ENCODE measurements at regions not wholly inside any gene's neighbourhood (a gene's known extent, or its start where the extent isn't known, plus 50 kb on each side); places are given as distances from the start of the nearest gene placed in this dataset.

DNA sequence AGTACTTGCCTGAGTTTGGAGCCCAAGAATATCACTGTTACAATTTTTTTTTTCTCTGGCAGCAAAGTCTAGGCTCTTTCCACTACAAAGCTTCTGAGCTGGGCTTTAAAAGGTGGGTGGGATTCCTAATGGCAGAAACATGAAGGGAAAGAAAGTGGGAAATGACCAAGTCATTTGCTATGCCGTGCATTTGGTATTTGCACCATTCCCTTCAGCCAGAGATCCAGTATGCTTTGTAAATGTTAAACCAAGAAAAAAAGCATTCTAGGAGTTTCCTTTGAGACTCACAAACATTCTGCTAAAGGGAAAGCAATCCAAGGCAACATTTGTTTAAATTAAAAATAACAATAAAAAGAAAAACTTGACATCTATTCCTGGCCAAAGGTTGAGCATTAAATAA is 451.2 kb downstream of the RAB28 start:
- TF ChIP-seq, protein P1, sequence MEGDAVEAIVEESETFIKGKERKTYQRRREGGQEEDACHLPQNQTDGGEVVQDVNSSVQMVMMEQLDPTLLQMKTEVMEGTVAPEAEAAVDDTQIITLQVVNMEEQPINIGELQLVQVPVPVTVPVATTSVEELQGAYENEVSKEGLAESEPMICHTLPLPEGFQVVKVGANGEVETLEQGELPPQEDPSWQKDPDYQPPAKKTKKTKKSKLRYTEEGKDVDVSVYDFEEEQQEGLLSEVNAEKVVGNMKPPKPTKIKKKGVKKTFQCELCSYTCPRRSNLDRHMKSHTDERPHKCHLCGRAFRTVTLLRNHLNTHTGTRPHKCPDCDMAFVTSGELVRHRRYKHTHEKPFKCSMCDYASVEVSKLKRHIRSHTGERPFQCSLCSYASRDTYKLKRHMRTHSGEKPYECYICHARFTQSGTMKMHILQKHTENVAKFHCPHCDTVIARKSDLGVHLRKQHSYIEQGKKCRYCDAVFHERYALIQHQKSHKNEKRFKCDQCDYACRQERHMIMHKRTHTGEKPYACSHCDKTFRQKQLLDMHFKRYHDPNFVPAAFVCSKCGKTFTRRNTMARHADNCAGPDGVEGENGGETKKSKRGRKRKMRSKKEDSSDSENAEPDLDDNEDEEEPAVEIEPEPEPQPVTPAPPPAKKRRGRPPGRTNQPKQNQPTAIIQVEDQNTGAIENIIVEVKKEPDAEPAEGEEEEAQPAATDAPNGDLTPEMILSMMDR (conservative IDR thresholded peaks at IDR 0.05; ENCODE audit: low read depth, low read length), result no peak
- no peak for TF ChIP-seq EZH2phosphoT487 (IDR thresholded peaks at IDR 0.05; ENCODE audit: borderline replicate concordance, low read length)
- no peak for TF ChIP-seq EZH2 (IDR thresholded peaks at IDR 0.05; ENCODE audit: low read length, unreplicated experiment)

Data from PC-3 (cell line).